ENCODE measurements at regions not wholly inside any gene's neighbourhood (a gene's known extent, or its start where the extent isn't known, plus 50 kb on each side); places are given as distances from the start of the nearest gene placed in this dataset.

DNA sequence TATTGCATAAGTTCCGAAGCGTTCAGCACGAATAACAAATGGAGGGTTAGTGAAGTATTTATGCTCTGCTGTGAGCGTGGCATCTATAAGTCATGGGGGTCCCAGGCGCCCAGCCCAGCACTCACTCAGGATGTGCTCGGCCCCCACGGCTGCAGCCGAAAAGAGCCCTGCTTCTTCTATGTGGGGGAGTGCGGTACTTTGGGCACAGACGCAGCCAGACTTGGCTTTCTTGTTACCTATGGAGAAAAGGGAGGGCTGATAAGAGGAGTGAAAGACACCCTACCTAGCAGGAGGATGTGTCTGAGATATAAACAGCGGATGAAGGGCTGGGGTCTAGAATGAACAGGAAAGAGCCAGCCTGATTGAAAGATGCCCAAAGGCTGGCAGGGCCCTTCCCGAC lies 51.4 kb downstream of the MRPL36 start:
- H3K4me3 ChIP-seq (ENCODE audit: low read depth, low read length) = no peak overlapping the region
- in situ Hi-C loops (cut with HindIII; ENCODE audit: low sequenced_read_pairs) = no loop called here
- DNase-seq (ENCODE audit: low read depth, low spot score) = no peak
- TF ChIP-seq CTCF (IDR thresholded peaks at IDR 0.05; ENCODE audit: low read depth, low read length) = no peak

GRCh38 chr5:1747803-1748085 lies 51.9 kb downstream of the MRPL36 start:
- in situ Hi-C loops (cut with HindIII; ENCODE audit: low sequenced_read_pairs) = no loop called here
- DNase-seq (ENCODE audit: low read depth, low spot score) = no peak
- no peak overlapping the region for H3K4me3 ChIP-seq (ENCODE audit: low read depth, low read length)
- TF ChIP-seq CTCF (IDR thresholded peaks at IDR 0.05; ENCODE audit: low read depth, low read length) = no peak

DNA sequence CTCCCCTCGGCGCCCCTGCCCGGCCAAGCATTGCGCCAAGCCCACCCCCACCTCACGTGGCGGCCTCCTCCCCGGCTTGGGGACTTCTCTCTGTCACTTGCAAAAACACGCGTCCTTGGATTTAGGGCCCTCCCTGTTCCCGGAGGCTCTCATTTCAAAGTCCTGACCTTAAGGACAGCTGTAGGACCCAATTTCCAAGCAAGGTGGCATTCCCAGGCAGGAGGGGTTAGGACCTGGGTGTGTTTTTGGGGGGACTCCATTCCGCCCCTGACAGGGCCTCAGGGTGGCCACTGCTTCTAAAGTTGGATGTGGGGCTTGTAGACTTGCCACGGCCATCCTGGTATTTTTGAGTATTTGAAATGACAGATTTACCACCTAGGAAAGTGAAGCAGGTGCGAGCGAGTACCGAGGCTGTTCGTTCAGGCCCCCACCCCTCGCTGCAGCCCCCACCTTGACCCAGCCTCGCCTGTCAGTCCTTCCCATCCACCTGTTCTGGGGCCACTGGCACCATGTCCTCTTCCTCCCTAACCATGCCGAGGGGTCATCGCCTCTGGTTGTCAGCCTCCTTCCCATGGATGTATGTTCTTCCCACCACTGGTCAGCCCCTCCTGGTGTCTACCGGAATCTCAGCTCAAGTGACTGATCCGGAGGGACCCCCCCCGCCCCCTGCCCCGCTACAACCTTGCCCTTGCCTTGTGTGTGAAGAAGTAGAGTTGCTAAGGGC lies 52.4 kb downstream of the MRPL36 start:
- TF ChIP-seq CTCF (IDR thresholded peaks at IDR 0.05; ENCODE audit: low read depth, low read length) = no peak
- DNase-seq (ENCODE audit: low read depth, low spot score) = no peak
- in situ Hi-C loops (cut with HindIII; ENCODE audit: low sequenced_read_pairs) = no loop called here
- no peak overlapping the region for H3K4me3 ChIP-seq (ENCODE audit: low read depth, low read length)

- TF ChIP-seq CTCF (IDR thresholded peaks at IDR 0.05; ENCODE audit: low read depth, low read length) = no peak
- in situ Hi-C loops (cut with HindIII; ENCODE audit: low sequenced_read_pairs) = no loop called here
- no peak for DNase-seq (ENCODE audit: low read depth, low spot score)
- no peak overlapping the region for H3K4me3 ChIP-seq (ENCODE audit: low read depth, low read length)
Observed at GRCh38 chr5:1746371-1747078, 53.1 kb downstream of the MRPL36 start.

- no peak overlapping the region for H3K4me3 ChIP-seq (ENCODE audit: low read depth, low read length)
- in situ Hi-C loops (cut with HindIII; ENCODE audit: low sequenced_read_pairs) = no loop called here
- no peak for TF ChIP-seq CTCF (IDR thresholded peaks at IDR 0.05; ENCODE audit: low read depth, low read length)
- no peak for DNase-seq (ENCODE audit: low read depth, low spot score)
Observed at GRCh38 chr5:1745796-1746370, 53.8 kb downstream of the MRPL36 start.

DNA sequence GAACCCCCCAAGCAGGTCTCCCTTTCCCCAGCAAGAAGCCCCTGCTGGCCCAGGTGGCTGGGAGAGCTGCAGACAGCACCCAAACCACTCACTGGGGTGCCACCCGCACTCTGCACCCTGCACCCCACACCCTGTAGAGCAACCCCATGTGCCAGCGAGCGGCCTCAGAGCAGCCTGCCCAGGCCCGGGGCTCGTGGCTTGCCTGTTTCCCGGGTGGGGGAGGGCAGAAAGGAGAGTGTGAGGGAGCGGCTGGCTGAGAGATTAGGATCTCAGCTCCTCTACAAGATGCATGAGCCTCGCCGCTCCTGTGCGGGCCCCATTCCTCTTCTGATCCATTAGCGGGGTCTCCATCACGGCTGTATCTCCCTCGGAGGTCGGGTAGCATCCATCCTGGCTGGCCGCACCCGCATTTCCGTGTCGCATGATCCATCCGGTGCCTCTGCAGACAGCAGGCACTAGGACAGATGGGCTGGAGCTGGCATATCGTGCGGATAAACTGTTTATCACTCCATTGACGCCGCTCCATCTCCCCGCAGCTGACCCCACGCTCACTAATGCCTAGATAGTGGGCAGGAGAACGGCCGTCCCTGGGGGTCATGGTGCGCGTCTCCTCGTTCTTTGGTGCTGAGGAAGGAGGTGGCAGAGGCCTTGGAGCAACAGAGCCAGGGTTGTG lies 54.4 kb downstream of the MRPL36 start:
- in situ Hi-C loops (cut with HindIII; ENCODE audit: low sequenced_read_pairs) = no loop called here
- no peak overlapping the region for H3K4me3 ChIP-seq (ENCODE audit: low read depth, low read length)
- no peak for DNase-seq (ENCODE audit: low read depth, low spot score)
- no peak for TF ChIP-seq CTCF (IDR thresholded peaks at IDR 0.05; ENCODE audit: low read depth, low read length)
